Neutrophil (primary cell): ENCODE measurements at regions not wholly inside any gene's neighbourhood (a gene's known extent, or its start where the extent isn't known, plus 50 kb on each side); places are given as distances from the start of the nearest gene placed in this dataset.

Experiments used
- H3K27ac ChIP-seq: fragments of 200-600 bp; sonication (generic); 2 replicates; pipeline ENCODE4 v1.5.1; 2016; ENCODE audit warnings: mild to moderate bottlenecking, moderate library complexity
- H3K27me3 ChIP-seq: fragments of 200-600 bp; sonication (generic); 2 replicates; pipeline ENCODE4 v1.6.0; 2016; ENCODE audit warnings: mild to moderate bottlenecking
- H3K36me3 ChIP-seq: fragments of 200-600 bp; sonication (generic); 2 replicates; pipeline ENCODE4 v1.5.1; 2017
- H3K4me1 ChIP-seq, 2 experiments: fragments of 200-600 bp in 1 of 2; sonication (generic) in 1 of 2; 1 replicate in 1 of 2; 2 replicates in 1 of 2; pipeline versions ENCODE4 v1.5.1 to v1.6.1; 2013 to 2016; ENCODE audit warnings: low read depth in 1 of 2, low read length in 1 of 2, mild to moderate bottlenecking in 1 of 2, moderate library complexity in 1 of 2; ENCODE audit not compliant: control insufficient read depth in 1 of 2, insufficient read depth in 1 of 2
- H3K4me3 ChIP-seq, 2 experiments: fragments of 200-600 bp in 1 of 2; sonication (generic) in 1 of 2; 1 replicate in 1 of 2; 2 replicates in 1 of 2; pipeline ENCODE4 v1.5.1; 2013 to 2016; ENCODE audit warnings: low read depth in 1 of 2, low read length in 1 of 2, mild to moderate bottlenecking in 1 of 2, moderate library complexity in 1 of 2
- H3K9me3 ChIP-seq: fragments of 200-600 bp; sonication (generic); 2 replicates; pipeline ENCODE4 v1.5.1; 2016
- TF ChIP-seq, protein P1 (sequence below): fragments of 200-600 bp; sonication (generic); IDR thresholded peaks from 2 replicates; pipeline ENCODE4 v1.5.1; 2016; ENCODE audit warnings: antibody characterized with exemption

- H3K27ac ChIP-seq: no peak overlapping the region
- TF ChIP-seq, protein P1, sequence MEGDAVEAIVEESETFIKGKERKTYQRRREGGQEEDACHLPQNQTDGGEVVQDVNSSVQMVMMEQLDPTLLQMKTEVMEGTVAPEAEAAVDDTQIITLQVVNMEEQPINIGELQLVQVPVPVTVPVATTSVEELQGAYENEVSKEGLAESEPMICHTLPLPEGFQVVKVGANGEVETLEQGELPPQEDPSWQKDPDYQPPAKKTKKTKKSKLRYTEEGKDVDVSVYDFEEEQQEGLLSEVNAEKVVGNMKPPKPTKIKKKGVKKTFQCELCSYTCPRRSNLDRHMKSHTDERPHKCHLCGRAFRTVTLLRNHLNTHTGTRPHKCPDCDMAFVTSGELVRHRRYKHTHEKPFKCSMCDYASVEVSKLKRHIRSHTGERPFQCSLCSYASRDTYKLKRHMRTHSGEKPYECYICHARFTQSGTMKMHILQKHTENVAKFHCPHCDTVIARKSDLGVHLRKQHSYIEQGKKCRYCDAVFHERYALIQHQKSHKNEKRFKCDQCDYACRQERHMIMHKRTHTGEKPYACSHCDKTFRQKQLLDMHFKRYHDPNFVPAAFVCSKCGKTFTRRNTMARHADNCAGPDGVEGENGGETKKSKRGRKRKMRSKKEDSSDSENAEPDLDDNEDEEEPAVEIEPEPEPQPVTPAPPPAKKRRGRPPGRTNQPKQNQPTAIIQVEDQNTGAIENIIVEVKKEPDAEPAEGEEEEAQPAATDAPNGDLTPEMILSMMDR: no peak
- no peaks in the 10 kb centered on the region for H3K36me3 ChIP-seq
Observed at GRCh38 chr5:4374866-4375265, 765.3 kb upstream of the ADAMTS16 start.

GRCh38 chr5:4375640-4376039 lies 764.5 kb upstream of the ADAMTS16 start:
- Histone ChIP-seq H3K4me3 (no peak overlapping the region), H3K27me3 (no peaks in the 10 kb centered on the region), H3K4me1 (no peaks in the 10 kb centered on the region), H3K27ac (no peak overlapping the region), H3K9me3 (no peaks in the 10 kb centered on the region), H3K36me3 (no peaks in the 10 kb centered on the region)
- TF ChIP-seq, protein P1: no peak

More at GRCh38 chr5:4374866-4375265, 765.3 kb upstream of the ADAMTS16 start:
- Histone ChIP-seq H3K4me1 (no peaks in the 10 kb centered on the region), H3K4me3 (no peak overlapping the region), H3K9me3 (no peaks in the 10 kb centered on the region), H3K27me3 (no peaks in the 10 kb centered on the region)

GRCh38 chr5:4383102-4383501 lies 757.0 kb upstream of the ADAMTS16 start:
- H3K27ac ChIP-seq: no peak overlapping the region
- no peaks in the 10 kb centered on the region for H3K27me3 ChIP-seq
- TF ChIP-seq, protein P1: no peak
- H3K4me3 ChIP-seq: no peak overlapping the region
- H3K9me3 ChIP-seq: no peaks in the 10 kb centered on the region
- no peaks in the 10 kb centered on the region for H3K4me1 ChIP-seq
- H3K36me3 ChIP-seq: no peaks in the 10 kb centered on the region

DNA sequence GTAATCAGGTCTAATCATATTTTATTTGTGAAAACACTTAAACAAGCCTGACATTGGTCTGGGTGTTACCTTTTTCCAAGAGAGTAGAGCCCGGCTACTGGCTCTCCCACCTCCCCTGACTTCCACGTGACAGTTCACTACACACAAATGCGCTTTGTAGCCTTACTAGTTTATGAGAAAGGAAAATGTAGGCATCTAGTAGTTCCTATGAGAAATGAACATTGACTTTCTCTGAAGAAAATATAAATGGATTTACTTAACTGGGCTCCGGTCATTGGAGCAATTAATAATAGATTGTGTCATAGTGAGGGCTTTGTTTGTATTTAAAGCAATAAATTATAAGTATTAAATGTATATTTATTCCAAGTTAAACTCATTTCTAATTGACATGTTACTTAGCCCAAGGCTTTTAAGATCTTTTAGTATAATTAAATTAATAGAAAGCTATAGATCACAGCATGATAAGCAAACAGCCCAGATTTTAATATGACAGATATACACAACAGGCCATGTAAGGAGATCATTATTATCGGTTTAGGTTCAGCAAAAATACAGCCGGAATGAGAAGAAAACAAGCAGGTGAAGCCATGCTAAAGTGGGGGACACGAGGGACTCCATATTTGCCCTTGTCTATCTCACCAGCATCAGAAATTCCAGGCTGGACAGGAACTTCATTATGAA lies 756.5 kb upstream of the ADAMTS16 start:
- H3K4me3 ChIP-seq: no peak overlapping the region
- no peak overlapping the region for H3K27ac ChIP-seq
- no peaks in the 10 kb centered on the region for H3K9me3 ChIP-seq
- H3K27me3 ChIP-seq: no peaks in the 10 kb centered on the region
- TF ChIP-seq, protein P1: no peak
- H3K4me1 ChIP-seq: no peaks in the 10 kb centered on the region
- H3K36me3 ChIP-seq: no peaks in the 10 kb centered on the region

GRCh38 chr5:4384649-4385048 lies 755.5 kb upstream of the ADAMTS16 start:
- H3K36me3 ChIP-seq: no peaks in the 10 kb centered on the region
- H3K9me3 ChIP-seq: no peaks in the 10 kb centered on the region
- no peak overlapping the region for H3K27ac ChIP-seq
- no peak overlapping the region for H3K4me3 ChIP-seq
- no peaks in the 10 kb centered on the region for H3K4me1 ChIP-seq
- no peaks in the 10 kb centered on the region for H3K27me3 ChIP-seq
- TF ChIP-seq, protein P1: no peak
